Esophagus squamous epithelium (tissue), 5 donors: ENCODE measurements at regions not wholly inside any gene's neighbourhood (a gene's known extent, or its start where the extent isn't known, plus 50 kb on each side); places are given as distances from the start of the nearest gene placed in this dataset.

Source experiments
- DNase-seq: peaks from one replicate; lab custom pipeline; 2025; lab: John Stamatoyannopoulos, UW
- H3K27ac ChIP-seq, 4 donors: fragments of 200-600 bp; sonication (generic); one replicate each; pipeline ENCODE4 v1.5.1; 2016 to 2019; ENCODE audit warnings: mild to moderate bottlenecking in 1 of 4
- H3K27me3 ChIP-seq, 4 donors: fragments of 200-600 bp; sonication (generic); 1 replicate in 3 of 4; 2 replicates in 1 of 4; pipeline versions ENCODE4 v1.5.1 to v1.6.0; 2017 to 2021; ENCODE audit warnings: antibody characterized with exemption in 1 of 4
- H3K36me3 ChIP-seq, 3 donors: fragments of 200-600 bp; sonication (generic); one replicate each; pipeline ENCODE4 v1.5.1; 2016 to 2019
- H3K4me1 ChIP-seq, 3 donors: fragments of 200-600 bp; sonication (generic); one replicate each; pipeline ENCODE4 v1.5.1; 2017 to 2019
- H3K4me3 ChIP-seq, 4 donors: fragments of 200-600 bp; sonication (generic); 1 replicate in 3 of 4; 2 replicates in 1 of 4; pipeline ENCODE4 v1.5.1; 2016 to 2019; ENCODE audit warnings: mild to moderate bottlenecking in 2 of 4, moderate library complexity in 1 of 4
- H3K9me3 ChIP-seq, 3 donors: fragments of 200-600 bp; sonication (generic); one replicate each; pipeline ENCODE4 v1.5.1; 2016 to 2019
- POLR2A ChIP-seq, 4 donors: fragments of 450-650 bp; IDR thresholded peaks; one replicate each; pipeline ENCODE4 v1.6.1; 2017; ENCODE audit warnings: antibody characterized with exemption in 4 of 4, mild to moderate bottlenecking in 4 of 4, moderate library complexity in 3 of 4
- WGBS, 2 donors: methylation state at CpG; one replicate each; pipeline ENCODE4 v1.1.5; 2018; 5-methylcytosine and 5-hydroxymethylcytosine counted together
- intact Hi-C: fragments of 100-400 bp; cut with DNase I; formaldehyde crosslinking; loops from one replicate; pipeline ENCODE4 v1.15.0; 2022
- TF ChIP-seq, protein P1 (sequence below), 6 experiments: fragments of 450-650 bp in 4 of 6; fragments of 200-600 bp in 2 of 6; sonication (generic) in 2 of 6; IDR thresholded peaks; one replicate each; pipeline ENCODE4 v1.5.1; 2016 to 2019; ENCODE audit warnings: antibody characterized with exemption in 6 of 6, mild to moderate bottlenecking in 4 of 6, moderate library complexity in 4 of 6
- donor health status: DM: yes; HTN: yes; CAD: no.

DNA sequence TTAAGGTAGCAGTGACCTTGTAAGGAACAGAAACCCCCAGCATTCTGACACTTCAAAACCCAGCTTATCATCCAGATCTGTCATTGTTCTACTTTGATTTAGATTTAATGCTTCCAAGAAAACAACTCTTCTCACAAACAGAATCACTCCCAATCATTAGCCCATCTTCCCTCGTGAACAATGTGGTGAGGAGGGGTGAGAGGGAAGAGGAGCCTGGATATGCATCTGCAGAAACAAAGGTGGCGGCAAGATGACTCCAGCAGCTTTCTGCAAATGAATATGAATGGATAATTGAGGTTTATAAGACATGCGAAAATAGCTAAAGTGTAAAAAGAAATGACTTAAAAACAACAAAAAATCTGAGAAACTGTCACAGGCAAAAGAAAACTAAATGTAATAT, 859.9 kb upstream of the SLC10A2 start:
- WGBS, 2 donors: 51 to 72% methylated on average over 3 of the region's 3 CpGs
- intact Hi-C loops: no loop called here
- Histone ChIP-seq H3K27me3 (no peaks in the 10 kb centered on the region), H3K27ac (no peak overlapping the region), H3K36me3 (no peaks in the 10 kb centered on the region), H3K4me3 (no peak overlapping the region), H3K4me1 (no peaks in the 10 kb centered on the region), H3K9me3 (no peaks in the 10 kb centered on the region)
- DNase-seq: no peak
- TF ChIP-seq POLR2A (IDR thresholded peaks at IDR 0.05): no peak
- TF ChIP-seq, protein P1, sequence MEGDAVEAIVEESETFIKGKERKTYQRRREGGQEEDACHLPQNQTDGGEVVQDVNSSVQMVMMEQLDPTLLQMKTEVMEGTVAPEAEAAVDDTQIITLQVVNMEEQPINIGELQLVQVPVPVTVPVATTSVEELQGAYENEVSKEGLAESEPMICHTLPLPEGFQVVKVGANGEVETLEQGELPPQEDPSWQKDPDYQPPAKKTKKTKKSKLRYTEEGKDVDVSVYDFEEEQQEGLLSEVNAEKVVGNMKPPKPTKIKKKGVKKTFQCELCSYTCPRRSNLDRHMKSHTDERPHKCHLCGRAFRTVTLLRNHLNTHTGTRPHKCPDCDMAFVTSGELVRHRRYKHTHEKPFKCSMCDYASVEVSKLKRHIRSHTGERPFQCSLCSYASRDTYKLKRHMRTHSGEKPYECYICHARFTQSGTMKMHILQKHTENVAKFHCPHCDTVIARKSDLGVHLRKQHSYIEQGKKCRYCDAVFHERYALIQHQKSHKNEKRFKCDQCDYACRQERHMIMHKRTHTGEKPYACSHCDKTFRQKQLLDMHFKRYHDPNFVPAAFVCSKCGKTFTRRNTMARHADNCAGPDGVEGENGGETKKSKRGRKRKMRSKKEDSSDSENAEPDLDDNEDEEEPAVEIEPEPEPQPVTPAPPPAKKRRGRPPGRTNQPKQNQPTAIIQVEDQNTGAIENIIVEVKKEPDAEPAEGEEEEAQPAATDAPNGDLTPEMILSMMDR (IDR thresholded peaks at IDR 0.05): no peak

DNA sequence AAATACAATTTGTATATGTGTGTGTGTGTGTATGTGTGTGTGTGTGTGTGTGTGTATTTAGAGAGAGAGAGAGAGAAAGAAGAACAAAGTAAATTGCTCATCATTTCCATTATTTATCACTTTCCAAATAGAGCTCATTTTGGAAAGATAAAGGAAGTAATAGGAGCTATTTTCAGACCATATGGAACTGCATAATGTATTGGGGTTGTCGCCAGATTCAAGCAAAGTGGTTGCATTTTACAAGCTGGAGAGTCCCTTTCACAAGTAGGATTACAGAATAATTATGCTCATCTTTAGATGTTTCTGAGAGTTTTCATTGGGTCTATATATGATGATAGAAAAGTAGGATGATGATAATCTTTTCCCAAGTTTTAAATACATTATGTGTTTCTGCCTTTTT, 842.7 kb upstream of the SLC10A2 start:
- no peak for DNase-seq
- Histone ChIP-seq H3K4me1 (no peaks in the 10 kb centered on the region), H3K9me3 (no peaks in the 10 kb centered on the region), H3K4me3 (no peak overlapping the region), H3K27ac (no peak overlapping the region), H3K27me3 (no peaks in the 10 kb centered on the region), H3K36me3 (no peaks in the 10 kb centered on the region)
- intact Hi-C loops: no loop called here
- TF ChIP-seq, protein P1 (IDR thresholded peaks at IDR 0.05): no peak
- WGBS, 2 donors: 71 to 88% methylated on average over 1 of the region's 1 CpG

DNA sequence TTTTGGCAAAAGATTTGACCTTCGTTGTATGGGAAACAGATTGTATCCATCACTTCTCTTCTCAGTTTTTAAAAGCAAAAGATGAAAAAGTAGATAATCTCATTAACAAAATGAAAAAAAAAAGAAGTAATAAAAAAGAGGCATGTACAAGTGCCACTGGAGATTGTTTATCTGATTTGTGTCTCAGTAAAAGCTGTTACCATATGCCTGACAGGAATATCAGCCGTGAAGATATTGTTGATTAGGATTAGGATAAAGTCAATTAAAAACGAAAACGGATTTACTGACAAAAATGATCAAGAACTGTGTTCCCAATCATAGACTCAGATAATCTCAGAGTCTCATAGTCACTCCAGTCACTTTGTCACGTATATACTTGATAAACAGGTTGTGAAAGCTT, 842.1 kb upstream of the SLC10A2 start:
- no peak for DNase-seq
- Histone ChIP-seq H3K36me3 (no peaks in the 10 kb centered on the region), H3K27me3 (no peaks in the 10 kb centered on the region), H3K4me3 (no peak overlapping the region), H3K4me1 (no peaks in the 10 kb centered on the region), H3K27ac (no peak overlapping the region), H3K9me3 (no peaks in the 10 kb centered on the region)
- intact Hi-C loops: no loop called here
- TF ChIP-seq POLR2A (IDR thresholded peaks at IDR 0.05): no peak
- TF ChIP-seq, protein P1 (IDR thresholded peaks at IDR 0.05): no peak
- WGBS, 2 donors: 63 to 72% methylated on average over 5 of the region's 5 CpGs

DNA sequence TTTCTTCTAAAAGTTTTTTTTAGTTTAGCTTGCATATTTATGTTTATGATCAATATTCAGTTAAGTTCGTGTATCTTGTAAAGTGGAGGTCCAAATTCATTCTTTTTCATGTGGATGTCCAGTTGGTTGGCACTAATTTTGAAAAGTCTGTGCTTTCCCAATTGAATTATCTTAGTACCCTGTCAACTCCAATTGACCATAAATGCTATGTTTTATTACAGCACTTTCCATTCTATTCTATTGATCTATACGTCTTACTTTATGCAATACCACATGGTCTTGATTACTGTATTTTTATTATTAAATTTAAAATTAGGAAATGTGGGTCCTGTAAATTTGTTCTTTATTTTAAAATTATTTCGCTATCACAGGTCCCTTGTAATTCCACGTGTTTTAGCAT, 837.6 kb upstream of the SLC10A2 start:
- no peak overlapping the region for H3K27ac ChIP-seq
- H3K27me3 ChIP-seq: no peaks in the 10 kb centered on the region
- no peaks in the 10 kb centered on the region for H3K9me3 ChIP-seq
- WGBS, 2 donors: 70 to 79% methylated on average over 4 of the region's 4 CpGs
- H3K4me1 ChIP-seq: no peaks in the 10 kb centered on the region
- no peaks in the 10 kb centered on the region for H3K36me3 ChIP-seq
- intact Hi-C loops: no loop called here
- DNase-seq: no peak
- H3K4me3 ChIP-seq: no peak overlapping the region
- TF ChIP-seq POLR2A (IDR thresholded peaks at IDR 0.05): no peak
- TF ChIP-seq, protein P1 (IDR thresholded peaks at IDR 0.05): no peak

DNA sequence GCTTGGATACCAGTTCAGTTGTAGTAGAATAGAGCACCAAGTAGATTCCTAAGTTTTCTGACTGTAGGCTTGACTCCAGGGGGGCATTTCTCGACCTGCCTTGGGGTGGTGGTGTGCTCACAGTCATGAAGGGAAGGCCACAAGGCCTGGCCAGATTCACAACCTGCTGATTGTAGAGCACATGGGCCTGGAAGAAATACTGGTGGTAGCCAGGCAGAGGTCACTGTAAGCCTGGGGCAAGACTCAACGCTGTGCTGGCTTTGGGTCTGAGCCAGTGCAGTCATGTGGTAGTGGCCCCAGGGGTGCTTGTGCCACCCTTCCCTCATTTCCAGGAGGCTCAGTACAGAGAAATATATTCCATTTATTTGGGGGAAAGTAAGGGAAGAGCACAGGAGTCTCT, 832.3 kb upstream of the SLC10A2 start:
- H3K27me3 ChIP-seq: no peaks in the 10 kb centered on the region
- intact Hi-C loops: no loop called here
- TF ChIP-seq, protein P1 (IDR thresholded peaks at IDR 0.05): no peak
- no peak for TF ChIP-seq POLR2A (IDR thresholded peaks at IDR 0.05)
- H3K4me1 ChIP-seq: no peaks in the 10 kb centered on the region
- H3K4me3 ChIP-seq: no peak overlapping the region
- no peaks in the 10 kb centered on the region for H3K36me3 ChIP-seq
- no peaks in the 10 kb centered on the region for H3K9me3 ChIP-seq
- no peak overlapping the region for H3K27ac ChIP-seq
- DNase-seq: no peak
- 45 to 89% methylated on average over 1 to 2 of the region's 2 CpGs for WGBS, 2 donors
